Astrocyte (in vitro differentiated cells and primary cell): ENCODE measurements at regions not wholly inside any gene's neighbourhood (a gene's known extent, or its start where the extent isn't known, plus 50 kb on each side); places are given as distances from the start of the nearest gene placed in this dataset.

Source experiments
- DNase-seq: peaks from one replicate; pipeline ENCODE4 v3.0.0-alpha.2; 2010; ENCODE audit warnings: low read depth
- FAIRE-seq: peaks from 2 replicates; lab custom pipeline; 2011; peaks lifted over from hg19 to GRCh38; lab: Jason Lieb, UNC
- H2AFZ ChIP-seq: 2 replicates; pipeline ENCODE4 v1.6.0; 2012; ENCODE audit warnings: low read depth, low read length, inconsistent platforms
- H3K27ac ChIP-seq: 2 replicates; pipeline ENCODE4 v1.5.1; 2011; ENCODE audit warnings: low read depth, low read length, inconsistent platforms
- H3K27me3 ChIP-seq: 2 replicates; pipeline ENCODE4 v1.6.0; 2011; ENCODE audit warnings: low read length, inconsistent platforms; ENCODE audit not compliant: insufficient read depth
- H3K36me3 ChIP-seq: 2 replicates; pipeline ENCODE4 v1.5.1; 2011; ENCODE audit warnings: low read length, inconsistent platforms; ENCODE audit not compliant: insufficient read depth
- H3K4me1 ChIP-seq: 2 replicates; pipeline ENCODE4 v1.5.1; 2011; ENCODE audit warnings: low read length, inconsistent platforms; ENCODE audit not compliant: insufficient read depth
- H3K4me2 ChIP-seq: 2 replicates; pipeline ENCODE4 v1.6.0; 2012; ENCODE audit warnings: low read length, inconsistent platforms
- H3K4me3 ChIP-seq: 2 replicates; pipeline ENCODE4 v1.5.1; 2011; ENCODE audit warnings: low read depth, mild to moderate bottlenecking, low read length, inconsistent platforms; ENCODE audit not compliant: insufficient read depth
- H3K79me2 ChIP-seq: 2 replicates; pipeline ENCODE4 v1.6.0; 2012; ENCODE audit warnings: mild to moderate bottlenecking, low read length, inconsistent platforms; ENCODE audit not compliant: insufficient read depth
- H3K9ac ChIP-seq: 2 replicates; pipeline ENCODE4 v1.6.0; 2012; ENCODE audit warnings: mild to moderate bottlenecking, low read length, inconsistent platforms
- H3K9me3 ChIP-seq: 2 replicates; pipeline ENCODE4 v1.5.1; 2012; ENCODE audit warnings: low read depth, mild to moderate bottlenecking, low read length, inconsistent platforms; ENCODE audit not compliant: insufficient read depth
- H4K20me1 ChIP-seq: 2 replicates; pipeline ENCODE4 v1.6.0; 2012; ENCODE audit warnings: low read length, inconsistent platforms; ENCODE audit not compliant: insufficient read depth
- H3K27ac Mint-ChIP-seq: one replicate; pipeline ENCODE4 v1.8.0; 2021; ENCODE audit warnings: mild to moderate bottlenecking, mixed read lengths; ENCODE audit not compliant: unreplicated experiment
- H3K27me3 Mint-ChIP-seq: one replicate; pipeline ENCODE4 v1.8.0; 2021; ENCODE audit warnings: low read depth, mixed read lengths; ENCODE audit not compliant: unreplicated experiment
- H3K36me3 Mint-ChIP-seq: one replicate; pipeline ENCODE4 v1.8.0; 2021; ENCODE audit warnings: low read depth, mixed read lengths; ENCODE audit not compliant: unreplicated experiment
- H3K4me1 Mint-ChIP-seq: one replicate; pipeline ENCODE4 v1.8.0; 2021; ENCODE audit warnings: low read depth, mixed read lengths; ENCODE audit not compliant: unreplicated experiment
- H3K4me3 Mint-ChIP-seq: one replicate; pipeline ENCODE4 v1.8.0; 2021; ENCODE audit warnings: mild to moderate bottlenecking, moderate library complexity, mixed read lengths; ENCODE audit not compliant: unreplicated experiment
- H3K9me3 Mint-ChIP-seq: one replicate; pipeline ENCODE4 v1.8.0; 2021; ENCODE audit warnings: mild to moderate bottlenecking, mixed read lengths; ENCODE audit not compliant: unreplicated experiment
- CTCF ChIP-seq: IDR thresholded peaks from 2 replicates; pipeline ENCODE4 v1.5.1; 2011; ENCODE audit warnings: low read depth, mild to moderate bottlenecking, inconsistent platforms, low read length, moderate library complexity; ENCODE audit not compliant: insufficient read depth
- EZH2 ChIP-seq: IDR thresholded peaks from 2 replicates; pipeline ENCODE4 v1.6.1; 2012; ENCODE audit warnings: mild to moderate bottlenecking, low read length, inconsistent platforms; ENCODE audit not compliant: insufficient read depth

DNA sequence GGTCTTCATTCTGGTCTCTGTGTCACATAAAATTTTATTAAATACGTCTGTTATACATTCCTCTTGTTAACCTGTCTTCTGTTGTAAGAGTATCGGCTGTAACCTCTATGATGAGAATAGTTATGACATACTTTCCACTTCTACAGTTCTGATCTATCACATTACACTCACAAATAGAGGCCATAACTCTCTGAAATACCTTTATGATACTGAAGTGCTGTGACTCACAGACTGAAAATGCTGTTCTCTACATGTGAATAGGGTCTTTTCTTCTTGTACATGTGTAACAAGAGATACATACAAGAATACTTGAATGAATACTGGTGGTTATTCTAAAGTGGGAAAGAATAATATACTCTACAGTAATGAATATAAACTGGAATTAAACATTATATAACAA, 1047.6 kb downstream of the TECRL start:
- Histone ChIP-seq H3K27ac (no peak overlapping the region), H3K4me2 (no peak overlapping the region), H3K9me3 (no peaks in the 10 kb centered on the region), H3K4me1 (no peaks in the 10 kb centered on the region), H3K4me3 (no peak overlapping the region), H4K20me1 (no peaks in the 10 kb centered on the region), H3K36me3 (no peaks in the 10 kb centered on the region), H2AFZ (no peak overlapping the region), H3K79me2 (no peaks in the 10 kb centered on the region), H3K27me3 (no peaks in the 10 kb centered on the region), H3K9ac (no peak overlapping the region)
- Mint-ChIP-seq H3K36me3 (no peaks in the 10 kb centered on the region), H3K27me3 (no peaks in the 10 kb centered on the region), H3K4me3 (no peak overlapping the region), H3K9me3 (no peaks in the 10 kb centered on the region), H3K4me1 (peaks cover 6% of the 10 kb centered on the region), H3K27ac (no peak overlapping the region)
- FAIRE-seq (no peak), DNase-seq (no peak)
- TF ChIP-seq EZH2 (no peak), CTCF (no peak)

DNA sequence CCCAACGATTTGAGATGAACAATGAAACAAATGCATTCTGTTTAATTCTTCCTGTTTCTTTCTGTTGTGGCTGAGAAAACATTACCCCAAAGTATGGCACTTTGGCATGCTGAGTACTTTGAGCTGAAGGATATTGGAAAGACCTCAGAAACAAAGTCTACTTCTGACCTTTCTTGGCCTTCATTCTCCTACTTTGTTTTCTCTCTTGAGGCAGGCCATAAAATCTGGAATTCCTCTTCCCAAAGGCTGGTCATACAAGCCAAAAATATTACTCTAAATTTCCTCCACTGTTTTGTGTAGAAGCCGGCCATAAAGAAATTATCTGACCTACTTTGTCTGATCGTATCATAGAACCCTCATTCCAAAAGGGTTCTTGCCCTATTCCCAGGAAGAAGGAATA, 1048.2 kb downstream of the TECRL start:
- Mint-ChIP-seq H3K9me3 (no peaks in the 10 kb centered on the region), H3K36me3 (no peaks in the 10 kb centered on the region), H3K27me3 (no peaks in the 10 kb centered on the region), H3K27ac (no peak overlapping the region), H3K4me3 (no peak overlapping the region), H3K4me1 (peaks cover 6% of the 10 kb centered on the region)
- H3K9me3 ChIP-seq: no peaks in the 10 kb centered on the region
- DNase-seq: no peak
- no peaks in the 10 kb centered on the region for H3K36me3 ChIP-seq
- no peak overlapping the region for H3K4me2 ChIP-seq
- H3K9ac ChIP-seq: no peak overlapping the region
- H3K4me1 ChIP-seq: no peaks in the 10 kb centered on the region
- no peak overlapping the region for H3K4me3 ChIP-seq
- no peak for TF ChIP-seq EZH2
- TF ChIP-seq CTCF: no peak
- H2AFZ ChIP-seq: no peak overlapping the region
- FAIRE-seq: no peak
- no peaks in the 10 kb centered on the region for H3K79me2 ChIP-seq
- no peaks in the 10 kb centered on the region for H3K27me3 ChIP-seq
- no peaks in the 10 kb centered on the region for H4K20me1 ChIP-seq
- no peak overlapping the region for H3K27ac ChIP-seq

GRCh38 chr4:63349674-63350025, 1059.6 kb downstream of the TECRL start:
- H3K4me1 Mint-ChIP-seq: no peaks in the 10 kb centered on the region
- no peaks in the 10 kb centered on the region for H3K79me2 ChIP-seq
- no peaks in the 10 kb centered on the region for H3K27me3 Mint-ChIP-seq
- FAIRE-seq (no peak), DNase-seq (no peak)
- peaks cover 22% of the 10 kb centered on the region for H3K9me3 Mint-ChIP-seq
- no peak overlapping the region for H2AFZ ChIP-seq
- H3K27me3 ChIP-seq: no peaks in the 10 kb centered on the region
- no peaks in the 10 kb centered on the region for H4K20me1 ChIP-seq
- no peak overlapping the region for H3K27ac ChIP-seq
- H3K36me3 ChIP-seq: no peaks in the 10 kb centered on the region
- H3K4me3 Mint-ChIP-seq: no peak overlapping the region
- no peak overlapping the region for H3K27ac Mint-ChIP-seq
- H3K9me3 ChIP-seq: peaks cover 8% of the 10 kb centered on the region
- no peaks in the 10 kb centered on the region for H3K4me1 ChIP-seq
- no peak overlapping the region for H3K4me2 ChIP-seq
- TF ChIP-seq CTCF (no peak), EZH2 (no peak)
- no peak overlapping the region for H3K4me3 ChIP-seq
- H3K36me3 Mint-ChIP-seq: no peaks in the 10 kb centered on the region
- no peak overlapping the region for H3K9ac ChIP-seq
